Neural cell (in vitro differentiated cells): ENCODE measurements at regions not wholly inside any gene's neighbourhood (a gene's known extent, or its start where the extent isn't known, plus 50 kb on each side); places are given as distances from the start of the nearest gene placed in this dataset.

Source experiments
- H2AFZ ChIP-seq: fragments of 200-600, 300-800 bp; sonication (generic), shearing (Covaris generic); 2 replicates; pipeline ENCODE4 v1.6.0; 2014; ENCODE audit warnings: low read depth, mild to moderate bottlenecking, antibody characterized with exemption, low read length, moderate library complexity
- H3F3A ChIP-seq: fragments of 200-600 bp; shearing (Covaris generic); 2 replicates; pipeline ENCODE4 v1.6.1; 2016; ENCODE audit warnings: mild to moderate bottlenecking, moderate library complexity, mixed read lengths, antibody characterized with exemption, low read length; ENCODE audit not compliant: insufficient read depth, poor library complexity, severe bottlenecking
- H3K27ac ChIP-seq: fragments of 200-600, 300-800 bp; sonication (generic), shearing (Covaris generic); 2 replicates; pipeline ENCODE4 v1.5.1; 2014; ENCODE audit warnings: mild to moderate bottlenecking, low read length, moderate library complexity
- H3K27me3 ChIP-seq: fragments of 300-800, 200-600 bp; sonication (generic), shearing (Covaris generic); 2 replicates; pipeline ENCODE4 v1.6.0; 2014; ENCODE audit warnings: mild to moderate bottlenecking, low read depth, low read length, moderate library complexity; ENCODE audit not compliant: insufficient read depth
- H3K36me3 ChIP-seq: fragments of 300-800, 200-600 bp; sonication (generic), shearing (Covaris generic); 2 replicates; pipeline ENCODE4 v1.5.1; 2014; ENCODE audit warnings: mild to moderate bottlenecking, antibody characterized with exemption, low read length, moderate library complexity; ENCODE audit not compliant: insufficient read depth
- H3K4me2 ChIP-seq: fragments of 300-800, 200-600 bp; sonication (generic), shearing (Covaris generic); 2 replicates; pipeline ENCODE4 v1.6.0; 2014; ENCODE audit warnings: mild to moderate bottlenecking, low read length
- H3K4me3 ChIP-seq: fragments of 300-800, 200-600 bp; sonication (generic), shearing (Covaris generic); 2 replicates; pipeline ENCODE4 v1.5.1; 2014; ENCODE audit warnings: mild to moderate bottlenecking, low read length, moderate library complexity
- H3K79me2 ChIP-seq: fragments of 200-600 bp; shearing (Covaris generic); replicated peaks from 2 replicates; pipeline ENCODE4 v1.6.0; 2014; ENCODE audit warnings: mild to moderate bottlenecking, low read length, moderate library complexity; ENCODE audit not compliant: insufficient read depth
- H3K9ac ChIP-seq: fragments of 300-800, 200-600 bp; sonication (generic), shearing (Covaris generic); 2 replicates; pipeline ENCODE4 v1.6.1; 2016; ENCODE audit warnings: mild to moderate bottlenecking, low read length, mixed read lengths
- H3K9me2 ChIP-seq: fragments of 200-600 bp; shearing (Covaris generic); 2 replicates; pipeline ENCODE4 v1.6.1; 2016; ENCODE audit warnings: mild to moderate bottlenecking, low read length, mixed read lengths; ENCODE audit not compliant: insufficient read depth
- H3K9me3 ChIP-seq: fragments of 200-600, 300-800 bp; sonication (generic), shearing (Covaris generic); 2 replicates; pipeline ENCODE4 v1.6.1; 2016; ENCODE audit warnings: mild to moderate bottlenecking, mixed run types, low read length, moderate library complexity, mixed read lengths
- H4K20me1 ChIP-seq: fragments of 200-600 bp; shearing (Covaris generic); 2 replicates; pipeline ENCODE4 v1.6.1; 2016; ENCODE audit warnings: mild to moderate bottlenecking, mixed run types; ENCODE audit not compliant: insufficient read depth
- CTCF ChIP-seq: fragments of 450-650 bp; IDR thresholded peaks from 2 replicates; pipeline ENCODE4 v1.5.1; 2014; ENCODE audit warnings: antibody characterized with exemption, mild to moderate bottlenecking, moderate library complexity; ENCODE audit not compliant: poor library complexity, severe bottlenecking
- EP300 ChIP-seq: fragments of 450-650 bp; conservative IDR thresholded peaks from 2 replicates; pipeline ENCODE4 v1.6.1; 2014; ENCODE audit warnings: antibody characterized with exemption, mild to moderate bottlenecking, moderate library complexity; ENCODE audit not compliant: poor library complexity, severe bottlenecking
- EZH2 ChIP-seq: fragments of 200-600, 300-800 bp; shearing (Covaris generic), sonication (generic); IDR thresholded peaks from 2 replicates; pipeline ENCODE4 v1.6.1; 2014; ENCODE audit warnings: antibody characterized with exemption, low read length, borderline replicate concordance, mild to moderate bottlenecking; ENCODE audit not compliant: insufficient read depth, poor library complexity, severe bottlenecking
- MXI1 ChIP-seq: fragments of 450-650 bp; conservative IDR thresholded peaks from 2 replicates; pipeline ENCODE4 v1.6.1; 2014; ENCODE audit warnings: antibody characterized with exemption, mild to moderate bottlenecking; ENCODE audit not compliant: poor library complexity, severe bottlenecking
- POLR2AphosphoS5 ChIP-seq: IDR thresholded peaks from 2 replicates; pipeline ENCODE4 v1.6.1; 2012
- RAD21 ChIP-seq: fragments of 450-650 bp; conservative IDR thresholded peaks from 2 replicates; pipeline ENCODE4 v1.6.1; 2014; ENCODE audit warnings: antibody characterized with exemption, mild to moderate bottlenecking, moderate library complexity
- REST ChIP-seq: IDR thresholded peaks from 2 replicates; pipeline ENCODE4 v1.6.1; 2012; ENCODE audit warnings: borderline replicate concordance
- SMC3 ChIP-seq: fragments of 450-650 bp; conservative IDR thresholded peaks from 2 replicates; pipeline ENCODE4 v1.6.1; 2014; ENCODE audit warnings: antibody characterized with exemption, mild to moderate bottlenecking, moderate library complexity; ENCODE audit not compliant: poor library complexity
- TAF1 ChIP-seq: IDR thresholded peaks from 2 replicates; pipeline ENCODE4 v1.6.1; 2012; ENCODE audit warnings: low read depth

GRCh38 chr17:52837492-52837891 is 679.0 kb upstream of the CA10 start:
- no peak overlapping the region for H2AFZ ChIP-seq
- no peaks in the 10 kb centered on the region for H3F3A ChIP-seq
- no peaks in the 10 kb centered on the region for H3K27me3 ChIP-seq
- H3K9ac ChIP-seq: no peak overlapping the region
- no peak overlapping the region for H3K4me3 ChIP-seq
- TF ChIP-seq EP300 (no peak), REST (no peak), EZH2 (no peak), MXI1 (no peak), POLR2AphosphoS5 (no peak), CTCF (no peak), RAD21 (no peak), TAF1 (no peak), SMC3 (no peak)
- no peaks in the 10 kb centered on the region for H3K9me2 ChIP-seq
- no peak overlapping the region for H3K4me2 ChIP-seq
- no peaks in the 10 kb centered on the region for H3K36me3 ChIP-seq
- no peaks in the 10 kb centered on the region for H3K79me2 ChIP-seq
- no peak overlapping the region for H3K27ac ChIP-seq
- no peaks in the 10 kb centered on the region for H3K9me3 ChIP-seq
- H4K20me1 ChIP-seq: no peaks in the 10 kb centered on the region

GRCh38 chr17:52831536-52831935 is 673.0 kb upstream of the CA10 start:
- H3K4me2 ChIP-seq: no peak overlapping the region
- H3K9ac ChIP-seq: no peak overlapping the region
- no peaks in the 10 kb centered on the region for H3F3A ChIP-seq
- no peak for TF ChIP-seq SMC3
- TF ChIP-seq TAF1: no peak
- TF ChIP-seq EP300: no peak
- no peak for TF ChIP-seq REST
- no peak for TF ChIP-seq CTCF
- TF ChIP-seq RAD21: no peak
- TF ChIP-seq EZH2: no peak
- H3K27ac ChIP-seq: no peak overlapping the region
- H4K20me1 ChIP-seq: no peaks in the 10 kb centered on the region
- no peak overlapping the region for H2AFZ ChIP-seq
- no peak overlapping the region for H3K4me3 ChIP-seq
- no peaks in the 10 kb centered on the region for H3K9me2 ChIP-seq
- H3K27me3 ChIP-seq: no peaks in the 10 kb centered on the region
- H3K9me3 ChIP-seq: no peaks in the 10 kb centered on the region
- no peaks in the 10 kb centered on the region for H3K36me3 ChIP-seq
- no peaks in the 10 kb centered on the region for H3K79me2 ChIP-seq
